Fibroblast of mammary gland (primary cell): ENCODE measurements at regions not wholly inside any gene's neighbourhood (a gene's known extent, or its start where the extent isn't known, plus 50 kb on each side); places are given as distances from the start of the nearest gene placed in this dataset.

ENCODE experiments used
- DNase-seq: peaks from one replicate; pipeline ENCODE4 v3.0.0-alpha.2; 2010; ENCODE audit warnings: low read depth
- H3K4me3 ChIP-seq: 2 replicates; pipeline ENCODE4 v1.5.1; 2011; ENCODE audit warnings: low read depth, mild to moderate bottlenecking, low read length, moderate library complexity; ENCODE audit not compliant: control insufficient read depth
- CTCF ChIP-seq: conservative IDR thresholded peaks from 2 replicates; pipeline ENCODE4 v1.5.1; 2011; ENCODE audit warnings: low read depth, low read length, inconsistent platforms; ENCODE audit not compliant: control insufficient read depth, insufficient read depth

- TF ChIP-seq CTCF = no peak
- H3K4me3 ChIP-seq = no peak overlapping the region
- DNase-seq = no peak
Measured at GRCh38 chr21:25031750-25032149, 575.5 kb downstream of the MRPL39 start.

- no peak for TF ChIP-seq CTCF
- H3K4me3 ChIP-seq = no peak overlapping the region
- no peak for DNase-seq
Measured at GRCh38 chr21:25029580-25029979, 577.7 kb downstream of the MRPL39 start.

- TF ChIP-seq CTCF = no peak
- no peak for DNase-seq
- no peak overlapping the region for H3K4me3 ChIP-seq
Measured at GRCh38 chr21:25025596-25025995, 581.7 kb downstream of the MRPL39 start.

- TF ChIP-seq CTCF = no peak
- H3K4me3 ChIP-seq = no peak overlapping the region
- no peak for DNase-seq
Measured at GRCh38 chr21:25024639-25025038, 582.6 kb downstream of the MRPL39 start.

GRCh38 chr21:25005388-25005787, 601.9 kb downstream of the MRPL39 start:
- peak; percentile 48 for DNase-seq
- H3K4me3 ChIP-seq = no peak overlapping the region

GRCh38 chr21:25002676-25003075, 604.6 kb downstream of the MRPL39 start:
- H3K4me3 ChIP-seq = no peak overlapping the region
- DNase-seq = no peak
- no peak for TF ChIP-seq CTCF

More at GRCh38 chr21:25005388-25005787, 601.9 kb downstream of the MRPL39 start:
- TF ChIP-seq CTCF = no peak

- H3K4me3 ChIP-seq = no peak overlapping the region
- DNase-seq = no peak
- no peak for TF ChIP-seq CTCF
Measured at GRCh38 chr21:24995216-24995615, 612.1 kb downstream of the MRPL39 start.
